ENCODE measurements at regions not wholly inside any gene's neighbourhood (a gene's known extent, or its start where the extent isn't known, plus 50 kb on each side); places are given as distances from the start of the nearest gene placed in this dataset.

GRCh38 chr5:104513121-104513602 lies 950.6 kb upstream of the NUDT12 start:
- no peak overlapping the region for H3K9ac ChIP-seq (ENCODE audit: low read length in 3 of 3)
- no peaks in the 10 kb centered on the region for H3K27me3 ChIP-seq (ENCODE audit: control insufficient read depth, insufficient read depth, low read length)
- H3K4me3 ChIP-seq (ENCODE audit: low read length in 3 of 3): no peak overlapping the region
- no peaks in the 10 kb centered on the region for H3K4me1 ChIP-seq (ENCODE audit: control insufficient read depth in 2 of 3, insufficient read depth in 2 of 3, low read depth in 1 of 3, low read length in 3 of 3)
- intact Hi-C loops (cut with DNase I): no loop called here
- H3K27ac ChIP-seq (ENCODE audit: low read depth in 2 of 2, low read length in 2 of 2): no peak overlapping the region
- no peak for DNase-seq
- H3K36me3 ChIP-seq (ENCODE audit: control insufficient read depth in 2 of 3, insufficient read depth in 3 of 3, low read length in 3 of 3): no peaks in the 10 kb centered on the region
- FAIRE-seq: no peak
- peaks cover 0 to 16% (median 0%) of the 10 kb centered on the region in 3 donors for H3K9me3 ChIP-seq (ENCODE audit: control insufficient read depth in 2 of 3, insufficient read depth in 1 of 3, low read length in 3 of 3)
- TF ChIP-seq CTCF (IDR thresholded peaks at IDR 0.05; ENCODE audit: borderline replicate concordance, extremely low read depth, insufficient read depth): no peak

GRCh38 chr5:104512063-104512825 lies 949.7 kb upstream of the NUDT12 start:
- no peak overlapping the region for H3K27ac ChIP-seq (ENCODE audit: low read depth in 2 of 2, low read length in 2 of 2)
- no peaks in the 10 kb centered on the region for H3K4me1 ChIP-seq (ENCODE audit: control insufficient read depth in 2 of 3, insufficient read depth in 2 of 3, low read depth in 1 of 3, low read length in 3 of 3)
- H3K9ac ChIP-seq (ENCODE audit: low read length in 3 of 3): no peak overlapping the region
- no peak overlapping the region for H3K4me3 ChIP-seq (ENCODE audit: low read length in 3 of 3)
- no peaks in the 10 kb centered on the region for H3K27me3 ChIP-seq (ENCODE audit: control insufficient read depth, insufficient read depth, low read length)
- intact Hi-C loops (cut with DNase I): no loop called here
- no peaks in the 10 kb centered on the region for H3K36me3 ChIP-seq (ENCODE audit: control insufficient read depth in 2 of 3, insufficient read depth in 3 of 3, low read length in 3 of 3)
- TF ChIP-seq CTCF (IDR thresholded peaks at IDR 0.05; ENCODE audit: borderline replicate concordance, extremely low read depth, insufficient read depth): no peak
- DNase-seq (peak in 1 of 5 donors; percentile 1), FAIRE-seq (no peak)
- H3K9me3 ChIP-seq (ENCODE audit: control insufficient read depth in 2 of 3, insufficient read depth in 1 of 3, low read length in 3 of 3): peaks cover 0 to 16% (median 0%) of the 10 kb centered on the region in 3 donors

- no peak overlapping the region for H3K4me3 ChIP-seq (ENCODE audit: low read length in 3 of 3)
- no peak for TF ChIP-seq CTCF (IDR thresholded peaks at IDR 0.05; ENCODE audit: borderline replicate concordance, extremely low read depth, insufficient read depth)
Observed at GRCh38 chr5:104498281-104498680, 935.7 kb upstream of the NUDT12 start.

More at GRCh38 chr5:104498281-104498680, 935.7 kb upstream of the NUDT12 start:
- no peaks in the 10 kb centered on the region for H3K4me1 ChIP-seq (ENCODE audit: control insufficient read depth in 2 of 3, insufficient read depth in 2 of 3, low read depth in 1 of 3, low read length in 3 of 3)
- H3K27ac ChIP-seq (ENCODE audit: low read depth in 2 of 2, low read length in 2 of 2): no peak overlapping the region
- no peak for DNase-seq
- H3K9ac ChIP-seq (ENCODE audit: low read length in 3 of 3): no peak overlapping the region
- H3K9me3 ChIP-seq (ENCODE audit: control insufficient read depth in 2 of 3, insufficient read depth in 1 of 3, low read length in 3 of 3): no peaks in the 10 kb centered on the region
- H3K27me3 ChIP-seq (ENCODE audit: control insufficient read depth, insufficient read depth, low read length): no peaks in the 10 kb centered on the region
- FAIRE-seq: no peak
- no peaks in the 10 kb centered on the region for H3K36me3 ChIP-seq (ENCODE audit: control insufficient read depth in 2 of 3, insufficient read depth in 3 of 3, low read length in 3 of 3)
- intact Hi-C loops (cut with DNase I): no loop called here
